Lower lobe of right lung (tissue), 2 donors: ENCODE measurements at regions not wholly inside any gene's neighbourhood (a gene's known extent, or its start where the extent isn't known, plus 50 kb on each side); places are given as distances from the start of the nearest gene placed in this dataset.
"Not testable (repeated sequence)": the region's sequence is repeated elsewhere in the genome, so short reads cannot be mapped to it uniquely, and the experiment has no call there.

Source experiments
- ATAC-seq, 2 donors: fragments of 200-7000 bp; cut with Tn5 transposase; one replicate each; pipeline ENCODE4 v1.9.1; 2020 to 2022; ENCODE audit warnings: mild to moderate bottlenecking in 2 of 2, moderate library complexity in 2 of 2
- DNase-seq: peaks from one replicate; pipeline ENCODE4 v3.0.0-alpha.2; 2020
- H3K27ac ChIP-seq: fragments of 200-600 bp; one replicate; pipeline ENCODE4 v1.8.0; 2022
- H3K27me3 ChIP-seq: fragments of 200-600 bp; one replicate; pipeline ENCODE4 v1.8.0; 2022; ENCODE audit warnings: low read depth
- H3K36me3 ChIP-seq: fragments of 200-600 bp; one replicate; pipeline ENCODE4 v1.8.0; 2022; ENCODE audit warnings: mild to moderate bottlenecking
- H3K4me1 ChIP-seq: fragments of 200-600 bp; one replicate; pipeline ENCODE4 v1.8.0; 2022
- H3K4me3 ChIP-seq: fragments of 200-600 bp; one replicate; pipeline ENCODE4 v1.8.0; 2022; ENCODE audit warnings: mild to moderate bottlenecking
- H3K9me3 ChIP-seq: fragments of 200-600 bp; one replicate; pipeline ENCODE4 v1.8.0; 2022
- intact Hi-C: fragments of 100-400 bp; cut with DNase I; formaldehyde crosslinking; loops from one replicate; pipeline ENCODE4 v1.11.0; 2022
- TF ChIP-seq, protein P1 (sequence below): fragments of 200-600 bp; IDR thresholded peaks from one replicate; pipeline ENCODE4 v1.8.0; 2022; ENCODE audit warnings: antibody characterized with exemption, mild to moderate bottlenecking
- donor health status: DM: no; HTN: yes; CAD: no; lungs with severe emphysema.

DNA sequence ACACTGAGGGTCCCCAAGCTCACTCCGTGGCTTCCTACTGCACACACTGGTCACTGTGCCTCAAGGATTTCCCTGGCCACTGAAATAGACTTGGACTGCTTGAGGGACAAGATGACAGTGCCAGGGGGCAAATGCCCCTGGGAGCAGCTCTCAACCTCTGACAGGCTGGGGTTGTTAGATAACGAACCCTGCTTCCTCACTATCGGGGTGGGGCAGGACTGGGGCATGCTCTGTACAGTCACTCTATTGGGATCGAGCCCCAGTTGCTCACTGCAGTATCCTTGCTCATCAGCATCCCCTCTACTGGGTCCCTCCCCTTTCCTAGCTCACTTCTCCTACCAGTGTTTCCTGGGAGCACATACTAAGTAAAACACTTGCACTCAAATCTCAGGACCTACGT is 610.8 kb downstream of the NTRK3 start:
- intact Hi-C loops = no loop called here
- Histone ChIP-seq H3K36me3 (no peaks in the 10 kb centered on the region), H3K9me3 (no peaks in the 10 kb centered on the region), H3K4me3 (no peak overlapping the region), H3K4me1 (peaks cover 6% of the 10 kb centered on the region), H3K27ac (no peak overlapping the region), H3K27me3 (no peaks in the 10 kb centered on the region)
- TF ChIP-seq, protein P1, sequence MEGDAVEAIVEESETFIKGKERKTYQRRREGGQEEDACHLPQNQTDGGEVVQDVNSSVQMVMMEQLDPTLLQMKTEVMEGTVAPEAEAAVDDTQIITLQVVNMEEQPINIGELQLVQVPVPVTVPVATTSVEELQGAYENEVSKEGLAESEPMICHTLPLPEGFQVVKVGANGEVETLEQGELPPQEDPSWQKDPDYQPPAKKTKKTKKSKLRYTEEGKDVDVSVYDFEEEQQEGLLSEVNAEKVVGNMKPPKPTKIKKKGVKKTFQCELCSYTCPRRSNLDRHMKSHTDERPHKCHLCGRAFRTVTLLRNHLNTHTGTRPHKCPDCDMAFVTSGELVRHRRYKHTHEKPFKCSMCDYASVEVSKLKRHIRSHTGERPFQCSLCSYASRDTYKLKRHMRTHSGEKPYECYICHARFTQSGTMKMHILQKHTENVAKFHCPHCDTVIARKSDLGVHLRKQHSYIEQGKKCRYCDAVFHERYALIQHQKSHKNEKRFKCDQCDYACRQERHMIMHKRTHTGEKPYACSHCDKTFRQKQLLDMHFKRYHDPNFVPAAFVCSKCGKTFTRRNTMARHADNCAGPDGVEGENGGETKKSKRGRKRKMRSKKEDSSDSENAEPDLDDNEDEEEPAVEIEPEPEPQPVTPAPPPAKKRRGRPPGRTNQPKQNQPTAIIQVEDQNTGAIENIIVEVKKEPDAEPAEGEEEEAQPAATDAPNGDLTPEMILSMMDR = no peak
- DNase-seq = no peak
- ATAC-seq = no peak

DNA sequence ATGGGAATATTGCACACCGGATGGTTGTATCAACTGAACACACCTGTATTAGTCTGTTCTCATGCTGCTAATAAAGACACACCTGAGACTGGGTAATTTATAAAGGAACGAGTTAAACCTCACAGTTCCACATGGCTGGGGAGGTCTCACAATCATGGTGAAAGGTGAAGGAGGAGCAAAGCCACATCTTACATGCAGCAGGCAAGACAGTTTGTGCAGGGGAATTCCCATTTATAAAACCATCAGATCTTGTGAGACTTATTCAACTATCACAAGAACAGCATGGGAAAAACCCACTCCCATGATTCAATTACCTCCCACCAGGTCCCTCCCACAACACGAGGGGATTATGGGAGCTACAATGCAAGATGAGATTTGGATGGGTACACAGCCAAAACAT is 613.5 kb downstream of the NTRK3 start:
- ATAC-seq, intact Hi-C loops: not testable (repeated sequence)

DNA sequence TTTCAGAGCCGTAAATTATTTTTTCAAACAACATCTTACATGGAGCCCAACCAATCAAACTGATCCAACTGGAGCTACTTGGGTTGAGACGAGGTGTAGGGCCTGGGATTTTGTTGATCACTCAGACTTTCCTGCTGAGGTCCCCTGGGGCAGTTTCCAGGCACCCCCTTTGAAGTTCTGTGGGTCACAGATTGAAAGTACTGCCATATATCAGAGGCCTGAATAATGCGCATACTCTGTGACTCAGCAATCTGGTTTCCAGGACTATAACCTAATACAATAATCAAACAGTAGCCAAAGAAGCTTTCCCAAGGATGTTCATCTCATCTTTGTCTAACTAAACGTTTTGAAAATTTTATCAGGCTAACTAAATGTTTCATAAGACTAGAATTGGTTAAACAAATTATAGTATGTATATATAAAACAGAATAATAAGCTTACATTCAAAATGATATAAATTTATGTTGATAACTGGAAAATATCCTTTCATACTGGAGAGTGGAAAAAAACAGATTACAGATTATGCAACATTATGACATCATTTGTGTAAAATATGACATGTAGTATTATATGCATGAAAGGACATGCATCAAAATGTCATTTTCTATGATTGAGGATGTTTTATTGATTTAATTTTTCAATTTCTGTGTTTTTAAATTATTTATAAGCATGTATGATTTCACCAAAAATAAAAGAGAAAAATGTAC is 617.1 kb downstream of the NTRK3 start:
- Histone ChIP-seq H3K36me3 (no peaks in the 10 kb centered on the region), H3K27ac (no peak overlapping the region), H3K27me3 (no peaks in the 10 kb centered on the region), H3K4me3 (no peak overlapping the region), H3K4me1 (no peaks in the 10 kb centered on the region), H3K9me3 (no peaks in the 10 kb centered on the region)
- no peak for DNase-seq
- no peak for ATAC-seq
- intact Hi-C loops = no loop called here
- TF ChIP-seq, protein P1 = no peak

More for the DNA sequence above, 613.5 kb downstream of the NTRK3 start:
- not testable (repeated sequence) for H3K4me3 ChIP-seq, H3K4me1 ChIP-seq, H3K27ac ChIP-seq, H3K36me3 ChIP-seq, H3K9me3 ChIP-seq, DNase-seq, H3K27me3 ChIP-seq

DNA sequence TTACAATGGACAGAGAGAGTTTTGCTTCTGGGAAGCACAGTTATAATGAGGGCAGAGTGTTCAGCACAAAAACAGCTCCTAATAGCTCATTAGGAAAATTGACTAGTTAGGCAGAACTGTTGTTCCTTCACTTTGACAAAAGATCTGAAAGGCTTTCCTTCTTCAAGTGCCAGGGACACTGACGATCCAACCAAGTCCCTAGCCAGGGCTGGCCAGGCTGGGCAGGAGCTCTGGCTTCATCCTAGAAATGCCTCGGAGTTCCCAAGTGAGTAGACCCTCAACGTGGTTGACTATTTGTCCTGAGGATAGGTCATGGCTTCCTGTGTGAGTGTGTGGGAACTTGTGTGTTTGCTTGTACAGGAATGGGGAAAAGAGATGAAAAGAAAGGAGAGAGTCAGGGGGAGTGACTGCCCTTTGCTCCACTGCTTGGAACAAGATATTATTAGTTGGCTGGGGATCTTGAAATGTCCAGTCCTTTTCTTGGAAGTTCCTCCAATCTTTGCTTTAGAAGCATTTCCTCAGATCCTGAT is 617.9 kb downstream of the NTRK3 start:
- TF ChIP-seq, protein P1 = no peak
- no peak overlapping the region for H3K27ac ChIP-seq
- H3K27me3 ChIP-seq = no peaks in the 10 kb centered on the region
- intact Hi-C loops = no loop called here
- H3K4me1 ChIP-seq = no peaks in the 10 kb centered on the region
- H3K4me3 ChIP-seq = no peak overlapping the region
- no peaks in the 10 kb centered on the region for H3K36me3 ChIP-seq
- DNase-seq (no peak), ATAC-seq (no peak)
- no peaks in the 10 kb centered on the region for H3K9me3 ChIP-seq

DNA sequence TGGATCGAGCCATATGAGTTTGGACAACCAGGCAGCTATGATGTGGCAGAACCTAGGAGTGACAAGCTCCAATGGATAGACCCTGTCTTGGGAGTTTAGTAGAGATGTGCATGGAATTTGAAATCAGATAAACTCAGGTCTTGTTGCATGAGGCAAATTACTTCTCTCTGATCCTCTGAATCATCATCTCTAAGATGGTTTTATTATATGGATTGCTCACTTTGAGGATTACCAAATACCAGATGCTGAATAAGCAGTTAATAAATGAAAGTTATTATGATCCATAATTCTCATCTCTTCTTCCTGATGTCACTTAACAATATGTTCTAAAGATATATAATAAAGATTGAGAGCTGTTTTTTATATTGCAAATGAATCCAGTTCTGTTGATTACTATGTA is 622.2 kb downstream of the NTRK3 start:
- TF ChIP-seq, protein P1 = no peak
- ATAC-seq = no peak

DNA sequence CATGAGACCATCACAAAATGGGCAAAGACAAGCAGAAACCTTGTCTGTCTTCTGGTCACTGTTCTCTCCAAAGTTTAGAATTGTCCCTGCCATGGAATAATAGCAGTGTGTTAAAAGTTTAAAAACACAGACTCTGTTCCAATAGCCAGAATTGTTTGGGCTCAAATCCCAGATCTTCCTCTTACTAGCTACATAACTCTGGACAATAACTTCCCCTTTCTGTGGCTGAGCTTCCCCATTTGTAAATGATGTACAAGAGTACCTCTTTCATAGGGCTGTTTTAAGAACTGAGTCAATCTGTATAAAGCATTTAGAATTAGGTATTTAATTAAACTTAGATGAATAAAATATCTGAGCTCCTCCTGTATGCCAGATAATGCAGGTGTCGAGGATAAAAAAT is 623.0 kb downstream of the NTRK3 start:
- Histone ChIP-seq H3K36me3 (no peaks in the 10 kb centered on the region), H3K9me3 (no peaks in the 10 kb centered on the region), H3K27ac (no peak overlapping the region), H3K4me1 (no peaks in the 10 kb centered on the region), H3K27me3 (no peaks in the 10 kb centered on the region), H3K4me3 (no peak overlapping the region)
- DNase-seq (no peak), ATAC-seq (no peak)
- TF ChIP-seq, protein P1 = no peak
- intact Hi-C loops = no loop called here

More for the DNA sequence above, 622.2 kb downstream of the NTRK3 start:
- H3K9me3 ChIP-seq = no peaks in the 10 kb centered on the region
- DNase-seq = no peak
- intact Hi-C loops = no loop called here
- no peaks in the 10 kb centered on the region for H3K4me1 ChIP-seq
- no peaks in the 10 kb centered on the region for H3K27me3 ChIP-seq
- H3K4me3 ChIP-seq = no peak overlapping the region
- H3K36me3 ChIP-seq = no peaks in the 10 kb centered on the region
- H3K27ac ChIP-seq = no peak overlapping the region
